Hepatocyte (in vitro differentiated cells): ENCODE measurements at regions not wholly inside any gene's neighbourhood (a gene's known extent, or its start where the extent isn't known, plus 50 kb on each side); places are given as distances from the start of the nearest gene placed in this dataset.

ENCODE experiments used
- DNase-seq: peaks from one replicate; pipeline ENCODE4 v3.0.0-alpha.2; 2016; ENCODE audit warnings: low spot score
- H2AFZ ChIP-seq: fragments of 200-600 bp; sonication (generic); 2 replicates; pipeline ENCODE4 v1.6.0; 2016; ENCODE audit warnings: antibody characterized with exemption, mild to moderate bottlenecking
- H3K27ac ChIP-seq: fragments of 200-600 bp; sonication (generic); 2 replicates; pipeline ENCODE4 v1.5.1; 2016; ENCODE audit warnings: mild to moderate bottlenecking
- H3K27me3 ChIP-seq: fragments of 200-600 bp; sonication (generic); 2 replicates; pipeline ENCODE4 v1.6.1; 2016
- H3K36me3 ChIP-seq: fragments of 200-600 bp; sonication (generic); replicated peaks from 2 replicates; pipeline ENCODE4 v1.5.1; 2016; ENCODE audit warnings: low read depth; ENCODE audit not compliant: insufficient read depth
- H3K4me1 ChIP-seq: fragments of 200-600 bp; sonication (generic); 2 replicates; pipeline ENCODE4 v1.5.1; 2016; ENCODE audit warnings: mild to moderate bottlenecking, moderate library complexity; ENCODE audit not compliant: insufficient read depth
- H3K4me2 ChIP-seq: fragments of 200-600 bp; sonication (generic); 2 replicates; pipeline ENCODE4 v1.6.0; 2016
- H3K4me3 ChIP-seq: fragments of 200-600 bp; sonication (generic); 2 replicates; pipeline ENCODE4 v1.5.1; 2016; ENCODE audit warnings: mild to moderate bottlenecking
- H3K79me2 ChIP-seq: fragments of 200-600 bp; sonication (generic); 2 replicates; pipeline ENCODE4 v1.6.0; 2017; ENCODE audit warnings: mild to moderate bottlenecking
- H3K9me2 ChIP-seq: fragments of 200-600 bp; sonication (generic); replicated peaks from 2 replicates; pipeline ENCODE4 v1.6.0; 2017; ENCODE audit warnings: mild to moderate bottlenecking; ENCODE audit not compliant: insufficient read depth
- H3K9me3 ChIP-seq: fragments of 200-600 bp; sonication (generic); 2 replicates; pipeline ENCODE4 v1.5.1; 2016; ENCODE audit warnings: low read depth, mild to moderate bottlenecking
- H4K20me1 ChIP-seq: fragments of 200-600 bp; sonication (generic); 2 replicates; pipeline ENCODE4 v1.6.0; 2016; ENCODE audit warnings: mild to moderate bottlenecking; ENCODE audit not compliant: insufficient read depth, poor library complexity, severe bottlenecking
- EZH2 ChIP-seq: fragments of 200-600 bp; sonication (generic); IDR thresholded peaks from 2 replicates; pipeline ENCODE4 v1.6.1; 2016; ENCODE audit warnings: antibody characterized with exemption, mild to moderate bottlenecking, borderline replicate concordance
- EZH2phosphoT487 ChIP-seq: fragments of 200-600 bp; sonication (generic); IDR thresholded peaks from one replicate; pipeline ENCODE4 v1.6.1; 2018; ENCODE audit warnings: antibody characterized with exemption, mild to moderate bottlenecking, low read depth, moderate library complexity; ENCODE audit not compliant: unreplicated experiment, severe bottlenecking
- WGBS: methylation state at CpG from one replicate; pipeline ENCODE4 v1.1.6; 2016; ENCODE audit warnings: low lambda C conversion rate; ENCODE audit errors: missing lambda C conversion rate; 5-methylcytosine and 5-hydroxymethylcytosine counted together
- TF ChIP-seq, protein P1 (sequence below): fragments of 200-600 bp; sonication (generic); IDR thresholded peaks from 2 replicates; pipeline ENCODE4 v1.5.1; 2016; ENCODE audit warnings: antibody characterized with exemption, mild to moderate bottlenecking; ENCODE audit not compliant: poor library complexity

DNA sequence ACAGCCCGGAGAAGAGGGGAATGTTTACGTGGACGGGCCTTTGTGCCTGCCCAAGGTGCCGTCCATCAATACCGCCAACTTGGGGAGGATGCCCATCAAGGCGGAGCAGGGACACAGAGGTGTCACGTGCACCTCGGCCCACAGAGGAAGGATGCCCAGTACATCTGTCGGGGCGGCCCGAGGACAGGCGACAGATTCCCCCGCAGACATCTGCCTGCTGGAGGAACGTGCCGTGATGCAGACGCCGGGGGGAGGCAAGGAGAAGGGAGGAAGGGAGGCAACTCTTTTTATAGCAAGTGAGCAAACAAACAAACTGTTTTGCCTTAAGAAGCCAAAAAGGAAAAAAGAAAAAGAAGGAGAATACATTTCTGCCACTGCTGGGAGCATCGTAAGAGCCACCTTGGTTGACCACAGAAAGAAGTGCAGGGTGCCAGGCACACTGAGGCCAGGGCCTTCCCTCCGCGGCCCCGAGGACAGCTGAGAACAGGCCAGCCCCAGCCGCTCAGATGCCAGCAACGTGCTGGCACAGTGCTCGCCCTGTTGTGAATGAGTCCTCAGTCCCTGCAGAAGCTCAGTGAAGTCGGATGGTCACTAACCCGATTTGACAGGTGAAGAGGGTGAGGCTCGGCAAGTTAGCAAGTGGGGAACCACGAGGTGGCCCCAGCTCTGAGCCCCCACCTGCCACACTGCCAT is 146.4 kb downstream of the RBFOX3 start:
- DNase-seq: no peak
- Histone ChIP-seq H3K27me3 (no peaks in the 10 kb centered on the region), H3K4me2 (no peak overlapping the region), H3K27ac (no peak overlapping the region), H3K9me2 (no peaks in the 10 kb centered on the region), H4K20me1 (no peaks in the 10 kb centered on the region), H3K36me3 (no peaks in the 10 kb centered on the region), H2AFZ (no peak overlapping the region), H3K4me1 (no peaks in the 10 kb centered on the region), H3K9me3 (no peaks in the 10 kb centered on the region), H3K79me2 (no peaks in the 10 kb centered on the region), H3K4me3 (no peak overlapping the region)
- TF ChIP-seq EZH2 (no peak), EZH2phosphoT487 (no peak)
- TF ChIP-seq, protein P1, sequence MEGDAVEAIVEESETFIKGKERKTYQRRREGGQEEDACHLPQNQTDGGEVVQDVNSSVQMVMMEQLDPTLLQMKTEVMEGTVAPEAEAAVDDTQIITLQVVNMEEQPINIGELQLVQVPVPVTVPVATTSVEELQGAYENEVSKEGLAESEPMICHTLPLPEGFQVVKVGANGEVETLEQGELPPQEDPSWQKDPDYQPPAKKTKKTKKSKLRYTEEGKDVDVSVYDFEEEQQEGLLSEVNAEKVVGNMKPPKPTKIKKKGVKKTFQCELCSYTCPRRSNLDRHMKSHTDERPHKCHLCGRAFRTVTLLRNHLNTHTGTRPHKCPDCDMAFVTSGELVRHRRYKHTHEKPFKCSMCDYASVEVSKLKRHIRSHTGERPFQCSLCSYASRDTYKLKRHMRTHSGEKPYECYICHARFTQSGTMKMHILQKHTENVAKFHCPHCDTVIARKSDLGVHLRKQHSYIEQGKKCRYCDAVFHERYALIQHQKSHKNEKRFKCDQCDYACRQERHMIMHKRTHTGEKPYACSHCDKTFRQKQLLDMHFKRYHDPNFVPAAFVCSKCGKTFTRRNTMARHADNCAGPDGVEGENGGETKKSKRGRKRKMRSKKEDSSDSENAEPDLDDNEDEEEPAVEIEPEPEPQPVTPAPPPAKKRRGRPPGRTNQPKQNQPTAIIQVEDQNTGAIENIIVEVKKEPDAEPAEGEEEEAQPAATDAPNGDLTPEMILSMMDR: no peak
- WGBS: 88% methylated on average over 28 of the region's 28 CpGs

DNA sequence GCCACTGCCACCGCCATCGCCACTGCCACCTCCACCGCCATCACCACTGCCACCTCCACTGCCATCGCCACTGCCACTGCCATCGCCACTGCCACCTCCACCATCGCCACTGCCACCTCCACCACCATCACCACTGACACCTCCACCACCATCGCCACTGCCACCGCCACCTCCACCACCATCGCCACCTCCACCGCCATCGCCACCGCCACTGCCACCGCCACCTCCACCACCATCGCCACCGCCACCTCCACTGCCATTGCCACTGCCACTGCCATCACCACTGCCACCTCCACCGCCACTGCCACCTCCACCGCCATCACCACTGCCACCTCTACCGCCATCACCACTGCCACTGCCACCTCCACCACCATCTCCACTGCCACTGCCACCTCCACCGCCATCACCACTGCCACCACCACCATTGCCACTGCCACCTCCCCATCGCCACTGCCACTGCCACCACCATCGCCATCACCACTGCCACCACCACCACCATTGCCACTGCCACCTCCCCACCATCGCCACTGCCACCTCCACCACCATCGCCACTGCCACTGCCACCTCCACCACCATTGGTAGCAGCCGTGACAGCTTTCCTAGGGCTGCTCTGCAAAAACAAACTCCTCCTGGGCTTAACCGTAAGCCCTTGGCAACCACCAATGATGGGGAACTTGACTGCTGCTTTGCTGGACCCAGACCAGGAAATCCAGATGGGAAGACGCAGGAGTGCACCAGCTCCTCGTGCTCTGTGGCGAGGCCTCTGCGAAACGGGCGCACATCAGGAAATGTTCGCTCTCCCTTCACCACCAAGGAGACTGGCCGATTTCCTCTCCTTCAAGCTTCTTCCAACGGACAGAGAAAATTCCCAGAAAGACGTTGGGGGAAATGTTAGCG is 147.2 kb downstream of the RBFOX3 start:
- Histone ChIP-seq H4K20me1 (no peaks in the 10 kb centered on the region), H3K27ac (no peak overlapping the region), H3K27me3 (no peaks in the 10 kb centered on the region), H3K9me3 (no peaks in the 10 kb centered on the region), H3K36me3 (no peaks in the 10 kb centered on the region), H3K79me2 (no peaks in the 10 kb centered on the region), H3K4me3 (no peak overlapping the region), H3K4me1 (no peaks in the 10 kb centered on the region), H3K4me2 (no peak overlapping the region), H3K9me2 (no peaks in the 10 kb centered on the region), H2AFZ (no peak overlapping the region)
- 90% methylated on average over 20 of the region's 36 CpGs for WGBS
- no peak for TF ChIP-seq EZH2phosphoT487
- TF ChIP-seq, protein P1: no peak
- no peak for TF ChIP-seq EZH2
- no peak for DNase-seq

DNA sequence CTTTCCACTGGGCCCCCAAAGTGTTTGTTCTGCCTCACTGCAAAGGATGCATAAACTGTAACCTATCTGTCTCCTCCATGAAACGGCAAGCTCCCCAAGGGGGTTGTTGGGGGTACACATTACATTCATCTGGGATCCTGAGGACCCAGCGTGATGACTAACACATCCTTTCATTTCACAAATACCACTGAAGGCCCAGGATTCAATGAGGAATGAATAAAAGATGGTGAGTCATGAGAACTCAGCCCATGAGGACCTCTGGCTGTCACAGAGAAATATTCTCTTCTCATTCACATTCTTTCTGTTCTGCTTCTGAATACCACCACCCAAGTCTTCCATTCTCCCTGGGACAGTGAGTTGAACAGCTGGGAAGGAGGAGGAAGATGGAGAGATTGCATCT is 149.8 kb downstream of the RBFOX3 start:
- H3K4me2 ChIP-seq: no peak overlapping the region
- WGBS: 78% methylated on average over 2 of the region's 2 CpGs
- DNase-seq: no peak
- no peak overlapping the region for H3K4me3 ChIP-seq
- H3K4me1 ChIP-seq: no peaks in the 10 kb centered on the region
- TF ChIP-seq EZH2 (no peak), EZH2phosphoT487 (no peak)
- TF ChIP-seq, protein P1: no peak
- H3K9me3 ChIP-seq: no peaks in the 10 kb centered on the region
- H3K36me3 ChIP-seq: no peaks in the 10 kb centered on the region
- H3K27ac ChIP-seq: no peak overlapping the region
- no peaks in the 10 kb centered on the region for H3K27me3 ChIP-seq
- H4K20me1 ChIP-seq: no peaks in the 10 kb centered on the region
- no peak overlapping the region for H2AFZ ChIP-seq
- H3K79me2 ChIP-seq: no peaks in the 10 kb centered on the region
- no peaks in the 10 kb centered on the region for H3K9me2 ChIP-seq
